Activated CD8-positive, alpha-beta memory T cell treated with anti-CD3 and anti-CD28 coated beads, Interleukin-2, amount 50 U/mL, for 4 hours (primary cell): ENCODE measurements at regions not wholly inside any gene's neighbourhood (a gene's known extent, or its start where the extent isn't known, plus 50 kb on each side); places are given as distances from the start of the nearest gene placed in this dataset.

Experiments
- DNase-seq: peaks from one replicate; pipeline ENCODE4 v3.0.0-alpha.2; 2020

DNA sequence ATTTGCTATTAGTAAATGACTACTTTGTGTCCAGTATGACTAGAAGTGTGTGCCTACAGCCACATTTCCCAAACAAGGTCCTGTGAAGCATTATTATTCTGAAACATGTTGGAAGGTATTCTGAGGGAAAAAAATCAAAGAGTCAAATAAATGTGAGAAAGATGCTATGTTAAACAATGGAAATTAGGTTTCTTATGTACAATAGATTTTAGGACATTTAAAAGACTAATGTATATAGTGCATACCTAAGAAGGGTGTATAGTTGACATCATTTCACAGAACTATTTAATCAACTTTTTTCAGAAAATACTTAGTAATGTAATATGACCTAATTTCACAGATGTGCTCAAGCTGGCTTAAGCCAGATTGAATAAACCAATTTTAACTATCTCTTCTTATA is 582.5 kb downstream of the USP25 start:
- DNase-seq, result no peak

DNA sequence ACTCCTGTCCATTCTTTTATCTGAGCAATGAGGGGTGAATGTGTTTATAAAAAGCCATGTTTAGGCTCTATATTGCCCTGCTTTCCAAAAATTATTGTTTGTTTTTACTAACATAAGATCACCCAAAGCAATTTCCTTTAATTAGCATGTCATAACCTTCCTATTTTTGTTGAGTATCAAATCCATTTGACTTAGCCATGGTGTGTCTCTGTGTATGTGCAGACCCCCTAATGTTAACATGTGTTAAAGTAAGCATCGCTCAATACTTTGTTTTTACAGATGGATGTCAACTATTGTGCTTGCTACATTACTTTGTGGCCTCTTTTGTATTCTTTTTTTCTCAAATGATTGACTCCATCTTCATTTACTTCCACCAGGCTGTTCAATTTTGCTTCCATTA is 585.4 kb downstream of the USP25 start:
- DNase-seq, result no peak

DNA sequence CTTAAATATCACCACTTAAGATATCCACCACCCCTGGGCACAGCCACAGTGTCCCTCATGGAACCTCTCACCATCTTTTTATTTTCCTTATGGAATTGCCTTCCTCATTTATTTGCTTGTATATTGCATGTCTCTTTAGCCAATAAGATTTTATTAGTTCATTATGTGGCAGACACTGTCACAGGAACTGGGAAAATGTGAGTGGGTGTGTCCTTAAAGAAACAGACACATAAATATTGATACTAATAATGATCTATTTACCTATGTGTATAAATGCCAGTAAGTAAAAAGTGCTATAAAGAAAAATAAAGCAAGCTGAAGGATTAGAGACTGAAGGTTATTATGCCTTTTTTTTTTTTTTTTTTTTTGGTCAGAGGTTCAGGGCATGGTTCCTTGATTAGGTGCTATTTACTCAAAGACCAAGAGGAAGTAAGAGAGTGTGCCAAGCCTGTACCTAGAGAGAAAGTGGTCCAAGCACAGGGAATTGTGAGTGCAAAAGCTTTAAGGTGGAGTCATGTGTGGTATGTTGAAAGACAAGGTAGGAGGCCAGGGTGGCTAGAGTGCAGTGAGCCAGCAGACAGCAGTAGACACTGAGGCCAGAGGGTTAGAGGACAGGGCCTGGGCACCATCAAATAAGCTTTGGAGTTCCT is 589.0 kb downstream of the USP25 start:
- DNase-seq, result no peak

GRCh38 chr21:16320110-16320509 is 590.3 kb downstream of the USP25 start:
- DNase-seq, result no peak

GRCh38 chr21:16322454-16322853 is 592.7 kb downstream of the USP25 start:
- DNase-seq, result no peak

DNA sequence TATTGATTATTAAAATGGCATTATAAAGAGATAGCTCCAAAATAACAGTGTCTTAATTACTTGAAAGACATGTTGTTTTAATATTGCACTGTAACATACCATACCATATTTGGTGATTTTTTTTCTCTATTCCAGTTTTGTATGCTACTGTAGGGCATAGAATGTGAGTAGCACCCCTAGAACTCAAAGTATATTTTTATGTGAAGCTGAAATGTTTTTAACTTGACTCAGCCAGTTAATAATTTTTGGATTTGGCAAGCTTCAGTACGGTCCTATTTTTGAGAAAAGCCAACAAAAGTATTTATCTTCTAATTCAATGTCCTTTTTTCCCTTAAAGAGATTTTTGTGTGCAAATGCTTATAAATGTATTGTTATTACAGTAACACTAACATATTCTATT is 593.8 kb downstream of the USP25 start:
- no peak for DNase-seq

- DNase-seq, result no peak
These were observed 594.8 kb downstream of the USP25 start for GRCh38 chr21:16324630-16325029.

- no peak for DNase-seq
These were observed 600.5 kb downstream of the USP25 start for GRCh38 chr21:16330082-16330907.

DNA sequence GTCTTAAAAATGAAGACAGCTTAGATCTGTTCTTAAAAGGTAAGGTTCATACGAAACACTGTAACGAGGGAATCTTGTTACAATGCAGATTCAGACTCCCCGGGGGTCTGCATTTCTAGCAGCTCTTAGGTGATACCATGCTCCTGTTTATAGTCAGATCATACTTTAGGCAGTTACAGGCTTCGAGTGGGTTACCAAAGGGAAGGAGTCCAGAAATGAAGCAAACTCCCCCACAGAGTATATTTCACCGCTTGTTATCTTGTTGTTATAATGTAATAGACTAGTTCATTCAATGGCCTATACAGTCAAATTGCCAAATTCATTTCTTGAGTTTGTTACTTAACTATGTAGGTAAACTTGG is 601.1 kb downstream of the USP25 start:
- DNase-seq, result no peak

GRCh38 chr21:16337266-16337665 is 607.5 kb downstream of the USP25 start:
- DNase-seq, result no peak

- no peak for DNase-seq
These were observed 613.1 kb downstream of the USP25 start for GRCh38 chr21:16342932-16343331.

GRCh38 chr21:16343776-16344175 is 614.0 kb downstream of the USP25 start:
- DNase-seq, result no peak

DNA sequence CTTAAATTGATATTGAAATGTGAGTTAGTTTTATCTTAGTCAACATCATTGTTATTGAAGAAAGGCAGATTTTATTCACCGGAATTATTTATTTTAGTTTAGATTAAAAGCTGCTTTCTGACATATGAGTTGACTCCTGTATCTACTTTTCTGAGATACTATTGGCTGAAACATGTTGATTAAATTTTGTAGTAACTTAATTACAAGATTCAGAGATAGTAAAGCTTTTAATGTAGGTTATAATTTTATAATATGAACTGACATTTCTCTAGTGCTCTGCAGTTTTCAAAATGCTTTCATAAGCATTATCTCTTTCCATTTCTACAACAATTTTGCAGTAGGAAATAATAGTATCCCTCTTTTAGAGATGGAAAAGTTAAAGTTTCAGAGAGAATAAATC is 616.0 kb downstream of the USP25 start:
- no peak for DNase-seq

DNA sequence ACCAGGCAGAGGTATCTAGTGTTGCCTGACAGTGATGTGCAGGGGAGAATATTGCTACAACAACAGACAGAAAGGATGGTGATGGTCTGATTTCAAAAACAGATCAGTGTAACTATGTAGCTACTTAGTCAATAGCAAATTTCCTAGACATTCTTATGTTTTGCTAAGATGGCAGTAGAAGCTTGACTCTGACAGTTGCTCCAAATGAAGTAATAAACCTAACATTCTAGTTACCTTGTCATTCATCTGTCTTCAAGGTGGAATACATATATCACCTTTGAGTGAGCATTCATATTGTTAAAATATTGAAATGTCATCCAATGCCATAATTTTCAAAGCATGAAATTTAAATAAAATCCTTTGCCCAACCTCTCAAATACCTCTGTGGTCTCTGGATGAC is 617.4 kb downstream of the USP25 start:
- no peak for DNase-seq

DNA sequence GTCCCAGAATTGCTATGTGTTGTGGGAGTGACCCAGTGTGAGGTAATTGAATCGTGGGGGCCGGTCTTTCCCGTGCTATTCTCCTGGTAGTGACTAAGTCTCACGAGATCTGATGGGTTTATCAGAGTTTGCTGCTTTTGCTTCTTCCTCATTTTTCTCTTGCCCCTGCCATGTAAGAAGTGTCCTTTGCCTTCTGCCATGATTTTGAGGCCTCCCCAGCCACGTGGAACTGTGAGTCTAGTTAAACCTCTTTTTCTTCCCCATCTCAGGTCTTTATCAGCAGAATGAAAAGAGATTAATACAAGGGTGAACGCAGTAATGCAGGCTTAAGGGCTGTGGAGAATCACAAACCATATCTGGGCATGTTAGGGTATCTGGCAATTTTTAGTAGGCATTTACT is 624.0 kb downstream of the USP25 start:
- no peak for DNase-seq

DNA sequence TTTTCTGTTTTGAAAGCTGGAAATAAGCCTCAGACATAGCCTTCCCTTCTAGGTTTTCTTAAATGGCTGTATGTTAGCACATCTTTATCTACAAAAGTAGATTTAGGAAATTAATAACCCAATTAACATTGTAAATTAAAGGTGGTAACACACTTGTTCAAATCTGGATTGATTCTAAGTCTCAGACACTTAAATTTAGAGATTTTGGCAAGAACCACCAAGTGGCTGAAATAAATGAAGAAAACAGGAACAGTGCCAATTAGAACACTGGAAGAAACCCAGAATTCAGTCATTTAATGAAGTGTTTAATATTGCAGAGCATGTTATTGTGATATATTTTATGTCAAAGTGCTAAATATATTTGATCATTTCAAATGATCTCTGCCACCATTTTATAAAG is 628.2 kb downstream of the USP25 start:
- no peak for DNase-seq

- no peak for DNase-seq
These were observed 629.0 kb downstream of the USP25 start for GRCh38 chr21:16358784-16359183.

- no peak for DNase-seq
These were observed 633.3 kb downstream of the USP25 start for GRCh38 chr21:16363100-16363499.

GRCh38 chr21:16363518-16363917 is 633.7 kb downstream of the USP25 start:
- no peak for DNase-seq

- DNase-seq, result no peak
These were observed 636.4 kb downstream of the USP25 start for GRCh38 chr21:16366207-16366606.

- DNase-seq, result no peak
These were observed 637.3 kb downstream of the USP25 start for GRCh38 chr21:16367079-16367478.

- DNase-seq, result no peak
These were observed 640.4 kb downstream of the USP25 start for GRCh38 chr21:16370186-16370585.

DNA sequence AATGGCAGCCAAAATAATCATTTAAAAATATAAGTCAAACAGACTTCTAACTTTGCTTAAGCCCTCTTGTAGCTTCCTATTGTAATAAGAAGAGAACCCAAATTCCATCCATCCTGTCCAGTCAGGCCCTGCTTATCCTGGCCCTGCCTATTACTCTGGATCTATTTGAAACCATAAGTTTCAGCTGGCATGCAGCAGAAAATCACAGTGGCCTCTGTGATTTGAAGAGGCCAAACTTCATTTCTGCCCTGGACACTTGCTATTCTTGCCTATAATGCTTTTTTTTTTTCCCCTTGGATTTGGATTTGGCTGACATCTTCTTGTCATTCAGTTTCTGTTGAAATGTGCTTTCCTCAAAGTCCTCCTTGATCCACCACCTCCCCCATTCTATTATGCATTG is 642.8 kb downstream of the USP25 start:
- no peak for DNase-seq

- DNase-seq, result no peak
These were observed 646.9 kb downstream of the USP25 start for GRCh38 chr21:16376673-16377072.

GRCh38 chr21:16377120-16377658 is 647.4 kb downstream of the USP25 start:
- no peak for DNase-seq
